HG03196 (cell line): ENCODE measurements at regions not wholly inside any gene's neighbourhood (a gene's known extent, or its start where the extent isn't known, plus 50 kb on each side); places are given as distances from the start of the nearest gene placed in this dataset.

ENCODE experiments used
- ATAC-seq: cut with Tn5 transposase; IDR thresholded peaks from one replicate; pipeline ENCODE4 v1.9.1; 2021; ENCODE audit not compliant: unreplicated experiment

DNA sequence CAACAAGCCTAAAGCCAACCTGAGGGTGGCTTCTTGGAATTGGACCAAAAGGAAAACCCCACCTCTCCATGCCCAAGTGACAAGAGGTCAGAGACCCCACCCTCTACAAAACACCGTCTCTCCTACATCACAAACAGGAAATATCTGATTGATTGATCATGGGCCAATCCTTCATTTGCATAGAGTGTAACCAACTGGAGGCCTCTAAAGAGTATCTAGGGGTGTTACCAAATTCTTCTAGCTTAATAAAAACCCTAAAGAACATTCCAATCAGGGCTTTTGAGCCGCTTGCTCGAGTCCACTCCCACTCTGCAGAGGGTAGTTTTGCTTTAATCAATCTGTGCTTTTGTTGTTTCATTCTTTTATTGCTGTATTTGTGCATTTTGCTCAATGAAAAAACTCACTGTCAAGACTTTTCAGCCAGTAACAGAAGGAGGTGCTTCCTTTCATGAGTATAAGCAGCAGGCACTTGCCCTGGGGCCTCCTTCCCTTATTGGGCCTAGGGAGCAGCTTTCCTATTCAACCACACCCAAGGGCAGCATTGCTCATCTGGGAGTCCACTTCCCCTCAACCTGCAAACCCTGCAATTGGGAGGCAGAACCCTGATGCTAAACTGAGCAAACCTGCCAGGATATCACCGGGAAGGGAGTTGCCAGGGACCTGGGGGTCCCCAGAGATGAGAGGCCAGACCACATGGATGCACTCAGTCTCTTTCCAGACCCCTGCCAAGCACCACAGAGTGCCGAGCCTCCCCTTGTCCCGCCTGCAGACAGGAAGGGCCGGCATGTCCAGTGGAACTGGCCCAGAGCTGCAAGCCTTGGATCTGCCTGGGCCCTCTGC, 154.3 kb upstream of the VSTM2B start:
- ATAC-seq, result no peak

DNA sequence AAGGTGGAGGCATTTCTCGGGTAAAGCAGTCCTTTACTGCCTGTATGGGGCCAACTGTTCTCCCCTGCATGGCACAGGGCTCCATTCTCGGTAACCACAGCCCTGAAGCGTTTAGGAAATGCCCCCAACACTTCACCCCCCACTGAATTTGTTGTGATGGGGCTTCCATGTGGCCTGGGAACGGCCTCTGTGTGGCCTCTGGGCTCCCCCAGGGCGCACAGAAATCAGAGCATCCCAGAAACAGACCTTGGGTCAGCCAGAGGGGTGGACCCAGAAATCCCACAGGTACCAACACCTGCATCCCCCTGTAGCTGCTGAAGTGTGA, 153.7 kb upstream of the VSTM2B start:
- ATAC-seq, result no peak

DNA sequence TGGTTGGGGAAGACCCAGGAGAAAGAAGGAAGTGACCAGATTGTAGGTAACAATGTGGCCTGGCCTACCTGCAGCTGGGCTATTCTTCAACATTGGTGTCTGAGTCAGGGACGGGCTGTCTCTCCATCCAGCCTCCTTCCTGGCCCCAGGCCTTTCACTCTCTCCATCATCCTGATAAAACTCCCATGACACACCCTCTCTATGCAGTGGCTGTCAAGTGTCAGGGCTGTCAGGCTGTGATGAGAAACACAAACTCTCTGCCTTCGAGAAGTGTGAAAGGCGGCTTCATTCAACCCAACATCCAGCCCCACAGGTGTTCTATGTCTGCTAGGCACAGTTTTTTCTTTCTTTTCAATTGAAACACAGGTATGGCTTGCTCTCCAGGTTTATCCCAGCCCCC, 153.3 kb upstream of the VSTM2B start:
- ATAC-seq, result no peak

DNA sequence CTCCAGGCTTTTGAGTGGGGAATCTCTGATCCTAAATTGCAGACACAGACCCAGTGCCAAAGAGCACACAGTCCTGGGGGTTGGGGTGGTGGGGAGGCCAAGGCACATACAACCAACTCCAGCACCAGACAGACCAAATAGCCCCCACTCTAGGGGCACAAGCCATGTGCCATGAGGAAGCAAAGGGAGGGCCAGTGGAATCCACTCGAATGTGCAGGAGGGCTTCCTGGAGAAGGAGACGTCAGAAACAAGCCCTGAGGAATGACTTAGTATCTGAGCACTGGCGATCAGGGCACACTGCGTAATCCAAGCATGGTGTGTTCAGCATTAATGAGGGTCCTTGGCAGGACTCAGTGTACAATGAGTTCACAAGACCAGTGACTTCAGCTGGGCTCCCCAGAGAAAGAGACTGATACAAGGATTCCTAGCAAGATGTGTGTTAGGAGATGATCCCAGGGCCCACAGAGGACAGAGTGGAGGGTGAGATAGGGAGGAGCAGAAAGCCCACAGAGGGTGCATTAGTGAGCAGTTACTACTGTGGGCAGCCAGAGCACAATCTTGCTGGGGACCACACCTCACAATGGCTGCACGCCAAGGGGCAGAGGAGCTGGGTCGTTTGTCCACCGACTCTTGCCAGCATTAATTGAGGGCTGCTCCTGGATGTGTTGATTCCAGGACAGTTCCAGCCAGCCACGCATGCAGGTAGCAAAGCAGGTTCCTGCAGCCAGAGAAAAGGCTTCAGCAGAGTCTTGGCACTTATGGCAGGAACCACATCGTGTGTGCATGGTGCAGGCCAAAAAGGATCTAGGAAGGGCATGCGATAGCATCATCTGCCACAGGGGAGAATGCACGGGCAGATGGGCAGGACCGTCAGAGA, 152.6 kb upstream of the VSTM2B start:
- ATAC-seq, result no peak

DNA sequence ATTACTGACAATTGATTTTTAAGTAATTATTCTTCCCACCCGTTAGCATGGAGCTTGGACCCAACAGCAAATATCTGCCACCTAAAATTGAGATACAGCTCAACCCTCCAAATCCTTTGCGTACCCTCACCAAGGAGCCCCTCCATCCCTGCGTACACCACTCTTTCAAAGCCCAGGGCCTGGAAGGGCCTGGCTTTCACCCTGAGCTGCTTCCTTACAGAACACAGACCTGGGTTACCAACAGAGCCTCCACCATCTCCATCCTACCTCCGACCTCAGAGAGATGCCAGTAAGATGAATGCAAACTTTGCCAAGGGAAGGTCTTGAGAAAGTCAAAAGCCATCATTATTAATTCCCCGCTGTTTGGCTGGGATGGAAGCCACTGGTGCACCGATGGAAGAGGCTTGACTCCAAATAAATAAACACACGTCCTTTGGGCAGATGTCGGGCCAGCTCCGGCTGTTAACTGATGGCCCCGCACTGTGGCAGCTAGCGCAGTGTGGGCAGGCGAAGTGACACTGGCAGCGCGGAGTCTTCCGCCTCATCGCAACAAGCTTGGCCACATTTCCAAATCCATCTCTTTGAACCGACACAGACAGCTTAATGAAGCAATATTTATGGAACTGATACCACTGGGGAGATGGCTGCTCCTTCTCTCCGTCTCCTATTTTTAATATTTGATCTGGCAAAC, 150.2 kb upstream of the VSTM2B start:
- ATAC-seq, result no peak

DNA sequence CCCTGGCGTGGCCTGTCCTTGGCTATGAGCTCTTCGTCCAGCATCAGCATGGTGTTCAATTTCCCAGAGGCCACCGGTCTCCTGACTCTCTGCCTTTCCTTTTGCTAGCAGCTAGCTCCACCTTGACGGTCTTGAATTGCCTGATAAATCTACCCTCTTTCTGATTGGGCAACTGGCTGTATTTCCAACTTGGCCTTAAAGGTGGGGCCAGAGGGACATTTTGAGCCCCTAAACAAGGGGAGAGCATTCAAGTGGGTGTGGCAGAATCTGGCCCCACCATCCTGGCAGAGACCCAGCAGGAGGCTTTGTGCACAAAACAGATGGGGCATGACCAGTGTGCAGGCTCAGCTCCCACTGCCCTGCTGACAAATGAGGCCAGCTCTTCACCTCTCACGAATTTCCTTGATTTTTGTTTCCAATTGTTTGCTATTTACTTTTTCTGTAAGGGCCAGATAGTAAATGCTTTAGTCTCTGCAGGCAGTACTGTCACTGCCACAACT, 148.9 kb upstream of the VSTM2B start:
- no peak for ATAC-seq

DNA sequence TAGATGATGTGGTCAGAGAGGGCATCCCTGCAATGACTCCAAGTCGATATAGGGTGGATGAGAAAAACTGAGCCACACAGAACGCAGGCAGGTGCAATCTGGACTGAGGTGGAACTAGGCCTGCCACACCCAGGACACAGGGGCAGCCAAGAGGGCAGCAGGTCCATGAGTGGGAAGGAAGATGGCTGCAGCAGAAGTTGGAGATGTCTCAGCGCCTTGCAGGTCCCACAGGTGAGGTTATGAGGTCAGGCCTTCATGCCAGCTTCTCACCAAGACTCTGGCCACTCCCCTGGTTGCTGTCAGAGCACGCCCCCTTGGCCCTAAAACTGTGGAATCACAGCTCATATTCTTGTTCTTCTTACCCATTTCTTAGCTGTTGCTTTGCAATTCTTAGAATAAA, 147.7 kb upstream of the VSTM2B start:
- ATAC-seq, result no peak

DNA sequence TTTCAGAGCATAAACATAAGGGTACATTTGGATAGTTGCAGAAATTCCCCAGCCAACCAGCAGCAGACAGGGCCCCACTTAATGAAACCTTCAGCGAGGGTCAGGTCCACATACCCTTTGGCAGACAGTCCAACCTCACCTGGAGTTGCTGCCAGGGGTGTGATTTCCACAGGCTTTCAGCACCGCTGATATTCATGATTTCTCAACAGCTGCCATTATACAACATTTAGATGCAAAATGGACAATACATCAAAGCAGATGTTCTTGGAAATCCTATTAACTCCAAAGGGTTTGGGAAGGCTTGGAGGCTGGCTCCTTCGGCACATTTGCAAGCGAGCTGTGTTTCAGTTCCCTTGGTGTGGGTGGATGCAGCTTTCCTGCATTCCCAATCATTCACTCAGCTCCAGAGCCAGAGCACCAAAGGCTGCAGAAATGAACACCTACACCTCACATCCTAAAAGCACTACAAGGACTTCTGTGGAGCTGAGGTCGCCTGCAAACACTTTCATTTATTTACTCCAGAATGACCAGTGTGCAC, 147.2 kb upstream of the VSTM2B start:
- no peak for ATAC-seq

DNA sequence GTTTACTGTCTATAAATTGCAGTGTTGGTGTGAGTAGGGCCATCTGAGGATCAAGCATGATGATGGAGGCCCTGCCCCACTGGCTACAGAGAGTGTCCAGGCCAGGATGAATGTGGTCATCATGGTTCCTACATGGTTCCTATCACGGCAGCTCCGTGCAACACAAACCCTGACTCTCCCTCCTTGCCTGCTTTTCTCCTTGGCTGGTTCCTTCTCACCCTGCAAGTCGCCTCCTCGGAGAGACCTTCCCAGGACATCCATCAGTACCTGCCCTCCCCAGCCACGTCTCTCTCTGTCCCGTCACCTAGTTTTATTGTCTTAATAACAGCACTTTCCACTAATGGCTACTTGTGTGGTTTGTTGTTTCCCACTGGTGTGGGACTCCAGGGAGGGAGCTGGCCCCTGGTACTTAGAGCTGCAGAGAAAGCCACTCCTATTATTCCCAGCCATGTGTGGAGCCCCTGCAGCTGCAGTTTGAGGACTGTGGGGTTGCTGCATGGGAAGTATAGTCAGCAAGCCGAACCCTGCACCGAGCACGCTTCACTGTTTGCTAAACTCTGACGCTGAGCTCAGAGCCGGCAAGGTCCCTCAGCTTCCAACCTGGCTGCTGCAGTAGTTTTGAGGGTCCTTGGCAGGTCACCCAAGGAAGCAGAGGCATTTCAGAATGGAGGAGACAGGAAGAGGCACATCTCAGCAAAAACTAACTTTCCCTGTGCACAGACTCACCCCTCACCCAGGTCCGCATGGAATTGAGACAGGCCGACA, 146.4 kb upstream of the VSTM2B start:
- ATAC-seq, result no peak

DNA sequence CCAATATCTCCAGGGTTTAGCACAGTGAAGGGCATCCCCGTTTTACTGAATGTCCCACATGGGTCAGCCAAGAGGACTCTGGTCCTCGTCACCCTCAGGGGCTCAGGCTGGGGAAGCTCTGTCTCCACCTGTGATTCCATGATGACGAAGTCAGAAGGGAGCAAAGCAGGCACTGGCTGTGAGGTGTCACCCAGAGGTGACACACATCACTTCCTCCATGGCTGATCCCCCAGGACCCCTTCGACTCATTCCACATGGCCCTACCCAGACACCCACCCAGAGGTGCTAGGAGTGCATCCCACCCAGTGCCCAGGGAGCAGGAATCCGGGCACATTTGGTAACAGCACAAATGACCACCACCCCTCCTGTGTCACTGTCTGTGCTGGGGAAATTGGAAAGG, 145.2 kb upstream of the VSTM2B start:
- no peak for ATAC-seq

DNA sequence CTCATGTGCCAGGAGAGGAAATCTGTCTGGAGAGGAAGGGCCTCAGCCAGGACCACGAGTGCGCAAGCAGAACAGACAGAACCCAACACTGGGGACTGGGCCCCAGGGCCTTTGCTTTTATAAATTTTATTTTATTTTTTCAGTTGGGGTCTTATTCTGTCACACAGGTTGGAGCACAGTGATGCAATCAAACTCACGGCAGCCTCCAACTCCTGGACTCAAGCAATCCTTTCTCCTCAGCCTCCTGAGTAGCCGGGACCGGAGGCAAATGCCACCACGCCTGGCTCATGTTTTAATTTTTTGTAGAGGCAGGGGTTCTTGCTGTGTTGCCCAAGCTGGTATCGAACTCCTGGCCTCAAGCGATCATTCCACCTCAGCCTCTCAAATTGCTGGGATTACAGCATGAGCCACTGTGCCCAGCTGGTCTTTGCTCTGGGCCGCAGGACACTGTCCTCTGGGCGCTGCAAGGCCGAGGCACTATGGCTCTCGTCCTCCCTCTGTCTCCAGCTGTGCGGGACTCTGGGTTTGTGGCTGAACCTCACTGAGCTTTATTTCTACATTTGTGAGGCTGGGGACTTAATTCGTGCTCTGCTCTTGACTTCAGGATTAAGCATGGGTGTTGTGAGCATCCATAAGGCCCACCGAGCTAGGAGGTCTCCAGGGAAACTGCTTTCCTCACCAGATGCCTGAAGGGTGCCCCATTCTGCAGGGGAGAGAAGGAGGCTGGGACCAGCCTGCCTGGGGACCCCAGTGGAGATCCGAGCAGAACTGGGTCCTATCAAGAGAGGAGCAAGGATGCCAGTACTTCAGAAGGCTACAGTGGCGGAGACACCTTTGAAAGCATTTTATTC, 144.2 kb upstream of the VSTM2B start:
- no peak for ATAC-seq

DNA sequence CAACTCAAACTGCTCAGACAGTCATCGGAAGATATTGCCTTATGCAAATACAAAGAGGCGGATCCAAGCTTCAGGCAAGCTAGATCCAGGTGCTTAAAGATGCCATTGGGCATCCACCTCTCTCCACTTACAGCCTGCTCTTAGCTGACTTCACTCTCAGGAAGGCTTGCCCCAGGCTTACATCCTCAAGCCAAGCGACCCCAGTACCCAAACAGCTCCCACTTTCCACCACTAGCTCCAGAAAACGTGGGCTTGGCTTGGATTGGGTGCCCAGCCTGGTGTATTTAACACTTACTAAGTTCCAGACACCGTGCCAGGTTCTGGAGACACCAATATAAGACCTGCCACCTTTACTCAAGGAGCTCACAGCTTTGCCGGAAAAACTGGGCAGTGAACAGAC, 142.1 kb upstream of the VSTM2B start:
- no peak for ATAC-seq

DNA sequence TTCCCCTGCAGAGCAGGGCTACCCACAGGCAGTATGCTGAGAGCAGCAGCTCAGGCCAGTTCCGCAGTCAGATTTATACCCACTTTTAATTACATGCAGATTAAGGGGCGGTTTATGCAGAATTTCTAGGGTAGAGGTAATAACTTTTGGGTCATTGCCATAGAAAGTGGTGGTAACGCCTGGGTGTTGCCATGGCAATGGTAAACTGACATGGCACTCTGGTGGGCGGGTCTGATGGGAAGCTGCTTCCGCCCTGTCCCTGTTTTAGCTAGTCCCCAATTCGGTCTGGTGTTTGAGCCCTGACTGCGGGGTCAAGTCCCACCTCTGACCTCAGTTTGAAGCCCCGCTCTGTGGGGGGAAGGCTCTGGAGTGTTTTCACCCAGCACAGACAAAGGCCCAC, 141.1 kb upstream of the VSTM2B start:
- ATAC-seq, result no peak

DNA sequence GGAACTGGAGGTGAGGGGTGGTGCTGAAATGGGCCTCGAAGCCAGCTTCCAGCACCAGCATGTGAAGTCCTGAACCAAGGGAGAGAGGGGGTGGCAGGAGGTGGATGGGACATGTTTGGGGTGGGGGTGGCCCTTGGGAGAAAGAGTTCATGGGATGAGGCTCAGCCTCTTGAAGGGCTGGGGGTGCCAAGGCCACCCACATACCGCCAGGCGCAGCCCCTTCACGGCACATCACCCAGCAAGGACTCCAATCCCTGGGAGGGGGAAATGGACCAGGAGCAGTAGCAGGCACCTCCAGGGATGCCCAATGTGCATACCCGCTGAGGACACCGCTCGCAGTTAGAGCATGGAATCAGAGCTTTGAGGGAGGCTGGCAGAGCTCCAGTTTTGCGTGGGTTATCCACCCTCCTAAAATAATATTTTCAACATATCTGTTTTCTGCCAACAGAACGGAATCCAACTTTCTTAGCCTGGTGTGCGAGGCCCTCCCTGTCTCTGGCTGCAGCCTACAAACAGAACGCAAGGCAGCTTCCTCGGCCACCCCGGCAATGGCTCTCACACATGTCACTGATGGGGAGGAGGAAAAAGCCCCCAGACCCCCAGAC, 140.5 kb upstream of the VSTM2B start:
- ATAC-seq, result no peak

DNA sequence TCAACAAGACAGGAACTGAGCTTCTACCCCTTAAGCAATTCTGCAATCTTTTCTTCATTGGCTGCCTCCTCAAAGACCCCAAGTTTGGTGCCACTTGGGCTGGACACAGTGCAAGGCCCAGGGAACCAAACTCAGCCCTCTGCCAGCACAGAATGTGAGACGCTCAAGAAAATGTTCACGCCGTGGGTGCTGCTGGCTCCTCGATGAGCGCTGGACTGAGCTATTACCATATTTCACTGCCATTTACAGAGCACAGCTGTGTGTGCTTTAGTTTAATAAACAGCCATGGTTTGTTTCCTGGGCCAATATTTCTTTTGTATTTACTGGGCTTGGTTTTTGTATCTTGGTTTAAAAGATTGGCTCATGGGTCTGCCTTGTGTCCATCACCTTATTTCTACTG, 138.8 kb upstream of the VSTM2B start:
- no peak for ATAC-seq

DNA sequence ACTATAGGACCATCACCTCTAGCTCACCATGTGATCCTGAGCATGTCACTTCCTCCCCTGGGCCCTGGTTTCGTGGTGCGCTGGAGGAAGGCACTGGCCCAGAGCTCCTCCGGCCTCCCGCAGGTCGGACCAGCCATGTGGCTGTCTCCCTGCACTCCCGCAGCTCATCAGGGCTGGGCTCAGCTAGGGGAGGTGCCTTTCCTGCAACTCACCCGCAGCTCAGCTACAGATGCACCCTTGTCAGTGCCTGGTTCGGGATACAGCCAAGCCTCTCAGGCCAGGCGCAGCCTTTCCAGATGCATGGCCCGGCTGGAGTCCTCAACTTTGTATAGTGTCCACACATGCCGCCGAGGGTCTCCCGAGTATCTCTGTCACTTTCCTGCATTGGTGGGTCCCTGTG, 138.2 kb upstream of the VSTM2B start:
- no peak for ATAC-seq

DNA sequence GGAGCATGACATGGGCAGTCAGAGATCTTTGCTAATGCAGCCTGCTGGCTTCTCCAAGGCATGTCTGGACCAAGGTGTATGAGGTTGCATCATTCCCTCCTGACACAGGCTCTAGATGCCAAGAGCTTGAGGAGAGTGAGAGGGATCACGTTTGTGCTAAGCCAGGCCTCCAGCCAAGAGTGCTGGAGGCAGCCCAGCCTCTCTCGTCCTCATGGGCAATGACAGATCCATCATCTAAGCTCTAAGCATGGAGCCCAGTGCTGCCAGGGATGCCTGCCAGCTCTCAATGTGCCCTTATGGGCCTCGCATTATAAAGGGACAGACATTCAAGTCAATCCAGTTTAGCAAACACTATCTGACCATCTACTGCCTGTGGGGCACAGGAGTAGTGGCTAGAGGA, 136.3 kb upstream of the VSTM2B start:
- ATAC-seq, result no peak

DNA sequence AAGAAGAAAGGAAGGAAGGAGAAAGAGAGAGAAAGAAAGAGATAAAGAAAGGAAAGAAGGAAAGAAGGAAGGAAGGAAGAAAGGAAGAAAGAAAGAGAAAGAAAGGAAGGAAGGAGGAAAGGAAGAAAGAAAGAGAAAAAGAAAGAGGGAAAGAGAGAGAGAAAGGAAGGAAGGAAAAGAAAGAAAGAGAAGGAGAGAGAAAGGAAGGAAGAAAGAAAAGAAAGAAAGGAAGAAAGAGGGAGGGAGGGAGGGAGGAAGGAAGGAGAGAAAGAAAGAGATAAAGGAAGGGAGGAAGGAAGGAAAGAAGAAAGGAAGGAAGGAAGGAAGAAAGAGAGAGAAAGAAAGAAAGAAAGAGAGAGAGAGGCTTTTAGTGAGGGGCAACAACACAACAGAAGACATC, 135.1 kb upstream of the VSTM2B start:
- no peak for ATAC-seq

DNA sequence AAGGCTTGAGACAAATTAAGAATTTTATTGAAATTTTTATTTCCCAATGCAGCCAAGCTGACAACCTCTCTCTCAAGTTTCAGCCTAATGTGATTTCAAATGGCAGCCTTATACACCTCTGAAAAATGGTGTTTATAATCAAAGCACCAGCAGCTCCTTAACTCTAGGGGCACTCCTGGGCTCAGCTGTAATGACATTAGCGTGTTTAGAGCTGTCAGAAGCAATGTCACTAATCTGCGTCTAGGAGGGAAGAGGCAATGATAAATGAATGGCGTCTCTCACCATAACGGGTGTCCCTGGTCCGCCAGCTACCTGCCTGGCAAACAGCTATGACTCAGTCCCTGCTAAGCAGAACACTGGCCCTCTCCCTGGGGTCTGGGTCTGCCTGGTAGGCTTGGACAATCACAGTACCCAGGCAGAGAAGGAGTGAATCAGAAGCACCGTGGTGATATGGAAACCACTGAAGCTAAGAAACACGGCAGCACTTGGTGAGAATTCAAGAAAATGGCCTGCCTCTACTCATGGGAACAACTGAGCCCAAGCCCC, 131.8 kb upstream of the VSTM2B start:
- ATAC-seq, result no peak
